ENCODE measurements at regions not wholly inside any gene's neighbourhood (a gene's known extent, or its start where the extent isn't known, plus 50 kb on each side); places are given as distances from the start of the nearest gene placed in this dataset.

GRCh38 chr10:46169736-46170135 lies 117.1 kb upstream of the ANTXRL start:
- Histone ChIP-seq H4K20me1 (ENCODE audit: insufficient read depth, low read length) (no peaks in the 10 kb centered on the region), H3K27me3 (ENCODE audit: insufficient read depth, low read length) (no peaks in the 10 kb centered on the region), H3K4me2 (ENCODE audit: low read length) (no peak overlapping the region), H2AFZ (ENCODE audit: low read depth, low read length) (no peak overlapping the region), H3K79me2 (ENCODE audit: insufficient read depth, low read length) (no peaks in the 10 kb centered on the region), H3K4me1 (ENCODE audit: insufficient read depth, low read length) (no peaks in the 10 kb centered on the region), H3K4me3 (ENCODE audit: insufficient read depth, low read depth, low read length) (no peak overlapping the region), H3K9ac (ENCODE audit: low read length) (no peak overlapping the region), H3K27ac (ENCODE audit: low read depth, low read length) (no peak overlapping the region), H3K9me3 (ENCODE audit: insufficient read depth, low read depth, low read length) (no peaks in the 10 kb centered on the region), H3K36me3 (ENCODE audit: insufficient read depth, low read length) (no peaks in the 10 kb centered on the region)
- Mint-ChIP-seq H3K4me3 (ENCODE audit: unreplicated experiment) (no peak overlapping the region), H3K9me3 (ENCODE audit: unreplicated experiment) (no peaks in the 10 kb centered on the region), H3K4me1 (ENCODE audit: low read depth, unreplicated experiment) (no peaks in the 10 kb centered on the region), H3K36me3 (ENCODE audit: low read depth, unreplicated experiment) (no peaks in the 10 kb centered on the region), H3K27me3 (ENCODE audit: low read depth, unreplicated experiment) (no peaks in the 10 kb centered on the region), H3K27ac (ENCODE audit: unreplicated experiment) (no peak overlapping the region)
- FAIRE-seq (no peak), DNase-seq (ENCODE audit: low read depth) (no peak)
- TF ChIP-seq EZH2 (IDR thresholded peaks at IDR 0.05; ENCODE audit: insufficient read depth, low read length) (no peak), CTCF (IDR thresholded peaks at IDR 0.05; ENCODE audit: insufficient read depth, low read depth, low read length) (no peak)

- TF ChIP-seq EZH2 (IDR thresholded peaks at IDR 0.05; ENCODE audit: insufficient read depth, low read length) (no peak), CTCF (IDR thresholded peaks at IDR 0.05; ENCODE audit: insufficient read depth, low read depth, low read length) (no peak)
- no peak for FAIRE-seq
Observed at GRCh38 chr10:46170789-46171188, 116.0 kb upstream of the ANTXRL start.

GRCh38 chr10:46171661-46172060 lies 115.1 kb upstream of the ANTXRL start:
- no peak overlapping the region for H3K27ac ChIP-seq (ENCODE audit: low read depth, low read length)
- Mint-ChIP-seq H3K9me3 (ENCODE audit: unreplicated experiment) (no peaks in the 10 kb centered on the region), H3K4me3 (ENCODE audit: unreplicated experiment) (no peak overlapping the region), H3K27me3 (ENCODE audit: low read depth, unreplicated experiment) (no peaks in the 10 kb centered on the region), H3K4me1 (ENCODE audit: low read depth, unreplicated experiment) (no peaks in the 10 kb centered on the region), H3K27ac (ENCODE audit: unreplicated experiment) (no peak overlapping the region), H3K36me3 (ENCODE audit: low read depth, unreplicated experiment) (no peaks in the 10 kb centered on the region)
- no peaks in the 10 kb centered on the region for H3K79me2 ChIP-seq (ENCODE audit: insufficient read depth, low read length)
- no peaks in the 10 kb centered on the region for H3K9me3 ChIP-seq (ENCODE audit: insufficient read depth, low read depth, low read length)
- no peaks in the 10 kb centered on the region for H4K20me1 ChIP-seq (ENCODE audit: insufficient read depth, low read length)
- no peak for DNase-seq (ENCODE audit: low read depth)
- no peak overlapping the region for H3K9ac ChIP-seq (ENCODE audit: low read length)
- no peak for TF ChIP-seq CTCF (IDR thresholded peaks at IDR 0.05; ENCODE audit: insufficient read depth, low read depth, low read length)
- TF ChIP-seq EZH2 (IDR thresholded peaks at IDR 0.05; ENCODE audit: insufficient read depth, low read length) = no peak
- FAIRE-seq = no peak
- no peaks in the 10 kb centered on the region for H3K4me1 ChIP-seq (ENCODE audit: insufficient read depth, low read length)
- H3K4me2 ChIP-seq (ENCODE audit: low read length) = no peak overlapping the region
- H3K36me3 ChIP-seq (ENCODE audit: insufficient read depth, low read length) = no peaks in the 10 kb centered on the region
- no peak overlapping the region for H2AFZ ChIP-seq (ENCODE audit: low read depth, low read length)
- no peaks in the 10 kb centered on the region for H3K27me3 ChIP-seq (ENCODE audit: insufficient read depth, low read length)
- no peak overlapping the region for H3K4me3 ChIP-seq (ENCODE audit: insufficient read depth, low read depth, low read length)

More at GRCh38 chr10:46170789-46171188, 116.0 kb upstream of the ANTXRL start:
- no peaks in the 10 kb centered on the region for H3K36me3 ChIP-seq (ENCODE audit: insufficient read depth, low read length)
- H2AFZ ChIP-seq (ENCODE audit: low read depth, low read length) = no peak overlapping the region
- H3K4me1 ChIP-seq (ENCODE audit: insufficient read depth, low read length) = no peaks in the 10 kb centered on the region
- no peak overlapping the region for H3K27ac ChIP-seq (ENCODE audit: low read depth, low read length)
- H3K27me3 ChIP-seq (ENCODE audit: insufficient read depth, low read length) = no peaks in the 10 kb centered on the region
- no peak overlapping the region for H3K9ac ChIP-seq (ENCODE audit: low read length)
- no peaks in the 10 kb centered on the region for H4K20me1 ChIP-seq (ENCODE audit: insufficient read depth, low read length)
- H3K4me2 ChIP-seq (ENCODE audit: low read length) = no peak overlapping the region
- no peaks in the 10 kb centered on the region for H3K79me2 ChIP-seq (ENCODE audit: insufficient read depth, low read length)
- no peak overlapping the region for H3K4me3 Mint-ChIP-seq (ENCODE audit: unreplicated experiment)
- H3K9me3 Mint-ChIP-seq (ENCODE audit: unreplicated experiment) = no peaks in the 10 kb centered on the region
- H3K9me3 ChIP-seq (ENCODE audit: insufficient read depth, low read depth, low read length) = no peaks in the 10 kb centered on the region
- H3K4me3 ChIP-seq (ENCODE audit: insufficient read depth, low read depth, low read length) = no peak overlapping the region
- no peaks in the 10 kb centered on the region for H3K4me1 Mint-ChIP-seq (ENCODE audit: low read depth, unreplicated experiment)
- no peak for DNase-seq (ENCODE audit: low read depth)
- no peak overlapping the region for H3K27ac Mint-ChIP-seq (ENCODE audit: unreplicated experiment)
- H3K27me3 Mint-ChIP-seq (ENCODE audit: low read depth, unreplicated experiment) = no peaks in the 10 kb centered on the region
- H3K36me3 Mint-ChIP-seq (ENCODE audit: low read depth, unreplicated experiment) = no peaks in the 10 kb centered on the region
